Dendritic cell treated with granulocyte-macrophage colony-stimulating factor and Interleukin-4, amounts not matched to agents 40 ng/mL and 50 ng/mL, for 4 days (primary cell): ENCODE measurements at regions not wholly inside any gene's neighbourhood (a gene's known extent, or its start where the extent isn't known, plus 50 kb on each side); places are given as distances from the start of the nearest gene placed in this dataset.

Experiments
- H3K27ac Mint-ChIP-seq: one replicate; pipeline ENCODE4 v1.8.0; 2022; ENCODE audit warnings: mild to moderate bottlenecking, mixed read lengths
- H3K27me3 Mint-ChIP-seq: one replicate; pipeline ENCODE4 v1.8.0; 2022; ENCODE audit warnings: mild to moderate bottlenecking, mixed read lengths
- H3K36me3 Mint-ChIP-seq: one replicate; pipeline ENCODE4 v1.8.0; 2022; ENCODE audit warnings: low read depth, mixed read lengths
- H3K4me1 Mint-ChIP-seq: one replicate; pipeline ENCODE4 v1.8.0; 2022; ENCODE audit warnings: low read depth, mixed read lengths
- H3K4me3 Mint-ChIP-seq: one replicate; pipeline ENCODE4 v1.8.0; 2022; ENCODE audit warnings: mild to moderate bottlenecking, moderate library complexity, mixed read lengths
- H3K9me3 Mint-ChIP-seq: one replicate; pipeline ENCODE4 v1.8.0; 2022; ENCODE audit warnings: mixed read lengths
- intact Hi-C: fragments of 100-400 bp; cut with micrococcal nuclease; formaldehyde crosslinking; loops from one replicate; pipeline ENCODE4 v1.15.0; 2022

DNA sequence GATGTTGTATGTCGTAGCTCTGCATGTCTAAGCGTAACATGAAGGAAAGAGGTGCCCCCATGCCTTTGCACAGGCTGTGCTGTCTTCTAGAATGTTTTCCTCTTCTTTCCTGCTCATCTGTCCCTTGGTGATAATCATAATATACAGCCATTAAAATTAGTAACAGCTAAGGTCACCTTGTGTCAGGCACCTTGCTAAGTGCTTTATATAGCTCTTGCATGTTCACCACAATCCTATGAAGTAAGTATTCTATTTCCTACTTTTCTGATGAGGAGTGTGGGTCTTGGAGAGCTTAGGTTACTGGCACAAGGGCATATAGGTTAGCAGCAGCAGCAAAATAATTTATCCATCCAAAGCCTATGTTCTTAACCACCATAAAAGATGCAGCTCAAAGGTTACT, 754.4 kb downstream of the NTRK3 start:
- H3K4me1 Mint-ChIP-seq = no peaks in the 10 kb centered on the region
- no peaks in the 10 kb centered on the region for H3K36me3 Mint-ChIP-seq
- intact Hi-C loops = no loop called here
- no peaks in the 10 kb centered on the region for H3K27me3 Mint-ChIP-seq
- H3K27ac Mint-ChIP-seq = no peak overlapping the region
- H3K4me3 Mint-ChIP-seq = no peak overlapping the region
- no peaks in the 10 kb centered on the region for H3K9me3 Mint-ChIP-seq

GRCh38 chr15:87500240-87500639, 756.3 kb downstream of the NTRK3 start:
- Mint-ChIP-seq H3K27ac (no peak overlapping the region), H3K4me3 (no peak overlapping the region), H3K27me3 (no peaks in the 10 kb centered on the region), H3K4me1 (no peaks in the 10 kb centered on the region), H3K9me3 (peaks cover 7% of the 10 kb centered on the region), H3K36me3 (no peaks in the 10 kb centered on the region)
- intact Hi-C loops = no loop called here

- Mint-ChIP-seq H3K4me1 (no peaks in the 10 kb centered on the region), H3K27ac (no peak overlapping the region), H3K9me3 (peaks cover 12% of the 10 kb centered on the region), H3K4me3 (no peak overlapping the region), H3K36me3 (no peaks in the 10 kb centered on the region), H3K27me3 (no peaks in the 10 kb centered on the region)
- intact Hi-C loops = no loop called here
These were observed 758.0 kb downstream of the NTRK3 start for GRCh38 chr15:87498560-87498959.

- Mint-ChIP-seq H3K27me3 (no peaks in the 10 kb centered on the region), H3K9me3 (peaks cover 12% of the 10 kb centered on the region), H3K4me3 (no peak overlapping the region), H3K27ac (no peak overlapping the region), H3K36me3 (no peaks in the 10 kb centered on the region), H3K4me1 (no peaks in the 10 kb centered on the region)
- intact Hi-C loops = no loop called here
These were observed 759.7 kb downstream of the NTRK3 start for GRCh38 chr15:87496795-87497194.

GRCh38 chr15:87496109-87496508, 760.4 kb downstream of the NTRK3 start:
- intact Hi-C loops = no loop called here
- no peaks in the 10 kb centered on the region for H3K4me1 Mint-ChIP-seq
- H3K36me3 Mint-ChIP-seq = no peaks in the 10 kb centered on the region
- no peak overlapping the region for H3K4me3 Mint-ChIP-seq
- H3K9me3 Mint-ChIP-seq = peaks cover 12% of the 10 kb centered on the region
- H3K27me3 Mint-ChIP-seq = no peaks in the 10 kb centered on the region
- H3K27ac Mint-ChIP-seq = no peak overlapping the region

GRCh38 chr15:87493803-87494202, 762.7 kb downstream of the NTRK3 start:
- Mint-ChIP-seq H3K27me3 (no peaks in the 10 kb centered on the region), H3K4me3 (no peak overlapping the region), H3K4me1 (no peaks in the 10 kb centered on the region), H3K27ac (no peak overlapping the region), H3K9me3 (peaks cover 12% of the 10 kb centered on the region), H3K36me3 (no peaks in the 10 kb centered on the region)
- intact Hi-C loops = no loop called here

DNA sequence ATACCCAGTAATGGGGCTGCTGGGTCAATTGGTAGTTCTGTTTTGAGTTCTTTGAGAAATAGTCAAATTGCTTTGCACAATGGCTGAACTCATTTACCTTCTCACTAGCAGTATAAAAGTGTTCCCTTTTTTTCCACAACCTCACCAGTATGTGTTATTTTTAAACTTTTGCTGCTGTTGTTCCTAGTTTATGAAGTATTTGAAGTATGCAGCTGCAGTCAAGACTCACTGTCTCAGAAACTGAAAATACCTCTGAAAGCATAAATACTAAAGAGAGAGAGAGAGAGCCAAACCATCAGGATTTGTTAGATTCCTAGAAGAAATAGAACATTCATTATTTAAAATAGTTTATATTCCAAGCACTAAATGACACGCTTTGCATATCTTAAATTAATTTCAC, 764.2 kb downstream of the NTRK3 start:
- intact Hi-C loops = no loop called here

GRCh38 chr15:87490666-87491065, 765.9 kb downstream of the NTRK3 start:
- Mint-ChIP-seq H3K9me3 (peaks cover 8% of the 10 kb centered on the region), H3K4me1 (no peaks in the 10 kb centered on the region), H3K4me3 (no peak overlapping the region), H3K36me3 (no peaks in the 10 kb centered on the region), H3K27me3 (no peaks in the 10 kb centered on the region), H3K27ac (no peak overlapping the region)
- intact Hi-C loops = no loop called here

More for the DNA sequence above, 764.2 kb downstream of the NTRK3 start:
- Mint-ChIP-seq H3K4me1 (no peaks in the 10 kb centered on the region), H3K27ac (no peak overlapping the region), H3K9me3 (peaks cover 12% of the 10 kb centered on the region), H3K36me3 (no peaks in the 10 kb centered on the region), H3K27me3 (no peaks in the 10 kb centered on the region), H3K4me3 (no peak overlapping the region)

- intact Hi-C loops = no loop called here
- Mint-ChIP-seq H3K36me3 (no peaks in the 10 kb centered on the region), H3K4me3 (no peak overlapping the region), H3K27ac (no peak overlapping the region), H3K27me3 (no peaks in the 10 kb centered on the region), H3K4me1 (no peaks in the 10 kb centered on the region), H3K9me3 (peaks cover 3% of the 10 kb centered on the region)
These were observed 766.5 kb downstream of the NTRK3 start for GRCh38 chr15:87489902-87490665.

DNA sequence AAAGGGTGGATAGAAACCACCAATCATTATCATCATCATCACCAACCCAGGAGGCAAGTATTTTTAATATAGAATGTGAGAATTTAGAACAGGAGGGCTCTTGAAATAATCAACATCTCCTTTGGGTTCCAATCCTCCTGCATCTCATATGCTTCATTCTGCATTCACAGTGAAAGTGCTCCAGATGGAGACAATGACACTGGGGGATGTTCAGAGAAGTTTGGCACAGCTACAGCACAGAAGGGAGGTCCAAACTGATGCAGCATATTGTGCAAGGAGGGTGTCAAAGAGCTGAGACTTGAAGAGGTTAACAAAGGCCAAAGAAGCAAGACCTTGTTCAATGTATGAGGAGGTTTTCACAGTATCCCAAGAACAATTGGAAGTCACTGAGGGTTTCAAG, 767.1 kb downstream of the NTRK3 start:
- no peaks in the 10 kb centered on the region for H3K4me1 Mint-ChIP-seq
- H3K4me3 Mint-ChIP-seq = no peak overlapping the region
- no peaks in the 10 kb centered on the region for H3K36me3 Mint-ChIP-seq
- H3K27ac Mint-ChIP-seq = no peak overlapping the region
- no peaks in the 10 kb centered on the region for H3K9me3 Mint-ChIP-seq
- intact Hi-C loops = no loop called here
- no peaks in the 10 kb centered on the region for H3K27me3 Mint-ChIP-seq

GRCh38 chr15:87487484-87487883, 769.1 kb downstream of the NTRK3 start:
- intact Hi-C loops = no loop called here
- H3K27me3 Mint-ChIP-seq = no peaks in the 10 kb centered on the region
- H3K4me3 Mint-ChIP-seq = no peak overlapping the region
- H3K9me3 Mint-ChIP-seq = peaks cover under 1% of the 10 kb centered on the region
- no peak overlapping the region for H3K27ac Mint-ChIP-seq
- H3K36me3 Mint-ChIP-seq = no peaks in the 10 kb centered on the region
- H3K4me1 Mint-ChIP-seq = no peaks in the 10 kb centered on the region

DNA sequence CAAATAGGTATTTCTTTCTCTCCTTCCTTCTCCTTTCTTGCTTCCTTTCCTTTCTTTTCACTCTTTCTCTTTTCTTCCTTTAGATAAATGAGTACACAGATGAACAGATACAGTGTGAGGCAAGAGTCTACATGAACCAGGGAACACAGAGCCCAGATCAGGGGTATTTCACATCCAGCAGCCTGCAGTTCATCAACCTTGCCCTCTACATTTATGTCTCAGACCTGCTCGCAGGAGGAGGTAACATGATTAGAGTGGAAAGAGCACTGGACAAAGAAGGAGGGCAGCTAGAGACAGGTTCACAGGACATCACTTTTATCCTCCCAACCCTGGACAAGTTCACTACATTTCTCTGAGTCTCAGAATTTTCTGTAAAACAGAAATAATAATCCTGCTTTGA, 773.1 kb downstream of the NTRK3 start:
- intact Hi-C loops = no loop called here
- Mint-ChIP-seq H3K4me3 (no peak overlapping the region), H3K27me3 (no peaks in the 10 kb centered on the region), H3K4me1 (no peaks in the 10 kb centered on the region), H3K27ac (no peak overlapping the region), H3K9me3 (peaks cover 8% of the 10 kb centered on the region), H3K36me3 (no peaks in the 10 kb centered on the region)

- Mint-ChIP-seq H3K4me3 (no peak overlapping the region), H3K36me3 (no peaks in the 10 kb centered on the region), H3K27me3 (no peaks in the 10 kb centered on the region), H3K4me1 (no peaks in the 10 kb centered on the region), H3K27ac (no peak overlapping the region), H3K9me3 (peaks cover 8% of the 10 kb centered on the region)
- intact Hi-C loops = no loop called here
These were observed 775.4 kb downstream of the NTRK3 start for GRCh38 chr15:87481126-87481525.

GRCh38 chr15:87478687-87479072, 777.9 kb downstream of the NTRK3 start:
- H3K36me3 Mint-ChIP-seq = no peaks in the 10 kb centered on the region
- H3K4me1 Mint-ChIP-seq = no peaks in the 10 kb centered on the region
- intact Hi-C loops = loop anchor here (10.0 kb wide), 1 partner anchor 56 kb away; no protein-coding TSS in a partner anchor
- no peak overlapping the region for H3K27ac Mint-ChIP-seq
- H3K9me3 Mint-ChIP-seq = peaks cover 8% of the 10 kb centered on the region
- no peaks in the 10 kb centered on the region for H3K27me3 Mint-ChIP-seq
- H3K4me3 Mint-ChIP-seq = no peak overlapping the region
